MCF 10A (cell line): ENCODE measurements at regions not wholly inside any gene's neighbourhood (a gene's known extent, or its start where the extent isn't known, plus 50 kb on each side); places are given as distances from the start of the nearest gene placed in this dataset.
"Not testable (repeated sequence)": the region's sequence is repeated elsewhere in the genome, so short reads cannot be mapped to it uniquely, and the experiment has no call there.

Experiments
- BruUV-seq: library from RNA; stranded (reverse); fragments of 400-500 nt; replicated peaks from 2 replicates; lab custom pipeline; 2021; lab: Mats Ljungman, UMichigan
- CTCF ChIA-PET: fragments of 300-600 bp; sonication (Branson Sonifier 250); formaldehyde crosslinking; extraction: SDS; loops from one replicate; lab custom pipeline; 2021; ENCODE audit warnings: antibody characterized with exemption, inconsistent platforms; lab: Yijun Ruan, JAX
- POLR2A ChIA-PET: fragments of 300-600, 350-650 bp; sonication (Branson Sonifier 250); formaldehyde crosslinking; extraction: SDS; loops from one replicate; lab custom pipeline; 2020; ENCODE audit warnings: antibody characterized with exemption, inconsistent platforms; lab: Yijun Ruan, JAX
- DNase-seq: peaks from one replicate; pipeline ENCODE4 v3.0.0-alpha.2; 2018; ENCODE audit not compliant: unreplicated experiment
- H3K27ac Mint-ChIP-seq: one replicate; pipeline ENCODE4 v1.8.0; 2022; ENCODE audit warnings: mild to moderate bottlenecking, low read depth, mixed read lengths; ENCODE audit not compliant: unreplicated experiment
- H3K27me3 Mint-ChIP-seq: one replicate; pipeline ENCODE4 v1.8.0; 2022; ENCODE audit warnings: mixed read lengths; ENCODE audit not compliant: insufficient read depth, unreplicated experiment
- H3K36me3 Mint-ChIP-seq: one replicate; pipeline ENCODE4 v1.8.0; 2022; ENCODE audit warnings: mild to moderate bottlenecking, moderate library complexity, mixed read lengths; ENCODE audit not compliant: insufficient read depth, unreplicated experiment
- H3K4me1 Mint-ChIP-seq: one replicate; pipeline ENCODE4 v1.8.0; 2022; ENCODE audit warnings: mixed read lengths; ENCODE audit not compliant: insufficient read depth, unreplicated experiment
- H3K4me3 Mint-ChIP-seq: one replicate; pipeline ENCODE4 v1.8.0; 2022; ENCODE audit warnings: mild to moderate bottlenecking, moderate library complexity, mixed read lengths; ENCODE audit not compliant: unreplicated experiment
- H3K9me3 Mint-ChIP-seq: one replicate; pipeline ENCODE4 v1.8.0; 2022; ENCODE audit warnings: mixed read lengths; ENCODE audit not compliant: unreplicated experiment
- CTCF ChIP-seq: fragments of 200-600 bp; IDR thresholded peaks from one replicate; pipeline ENCODE4 v1.8.0; 2022; ENCODE audit warnings: antibody characterized with exemption, mild to moderate bottlenecking; ENCODE audit not compliant: unreplicated experiment
- intact Hi-C: fragments of 100-400 bp; cut with micrococcal nuclease; formaldehyde crosslinking; loops from 2 replicates; pipeline ENCODE4 v1.14.1; 2022

DNA sequence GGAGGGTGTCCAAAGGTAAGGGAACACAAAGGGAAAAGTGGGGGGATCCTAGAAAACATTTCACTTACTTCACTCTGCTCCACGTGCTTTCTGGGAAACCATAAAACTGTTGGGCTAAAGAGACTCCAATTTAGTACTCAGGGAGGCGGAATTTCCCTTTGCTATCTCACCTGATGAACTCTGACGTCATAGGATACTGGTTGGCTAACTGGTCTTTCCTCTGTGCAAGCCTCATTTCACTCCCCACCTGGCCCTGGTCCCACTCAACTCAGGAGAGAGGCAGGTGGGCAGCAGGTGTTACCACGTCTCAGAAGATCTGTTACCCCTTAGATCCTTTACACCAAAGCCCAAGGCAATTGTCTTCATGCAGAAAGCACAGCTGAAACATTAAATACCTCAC, 51.8 kb upstream of the PMAIP1 start:
- CTCF ChIA-PET, result interaction anchor here (0.5 to 2.4 kb wide), 4 partner anchors 9 to 140 kb away, joined by 3 to 10 read pairs (median 4); no protein-coding TSS in a partner anchor

DNA sequence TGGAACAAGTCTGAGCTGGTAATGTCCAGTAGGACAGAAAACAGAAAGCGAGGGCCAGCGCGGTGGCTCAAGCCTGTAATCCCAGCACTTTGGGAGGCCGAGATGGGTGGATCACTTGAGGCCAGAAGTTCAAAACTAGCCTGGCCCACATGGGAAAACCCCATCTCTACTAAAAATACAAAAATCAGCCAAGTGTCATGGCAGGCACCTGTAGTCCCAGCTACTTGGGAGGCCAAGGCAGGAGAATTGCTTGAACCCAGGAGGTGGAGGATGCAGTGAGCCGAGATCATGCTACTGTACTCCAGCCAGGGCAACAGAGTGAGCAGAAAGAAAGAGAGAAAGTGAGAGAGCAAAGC, 52.3 kb upstream of the PMAIP1 start:
- intact Hi-C loops, H3K27me3 Mint-ChIP-seq, DNase-seq, BruUV-seq, H3K36me3 Mint-ChIP-seq, H3K9me3 Mint-ChIP-seq: not testable (repeated sequence)
- Mint-ChIP-seq H3K4me3 (peak overlapping the region; percentile 6), H3K27ac (peak overlapping the region; percentile 69), H3K4me1 (peaks cover 25% of the 10 kb centered on the region)
- ChIA-PET CTCF (interaction anchor here (1.2 to 2.4 kb wide), 4 partner anchors 10 to 141 kb away, joined by 3 to 10 read pairs (median 4); no protein-coding TSS in a partner anchor), POLR2A (interaction anchor here (1.0 to 2.9 kb wide), 4 partner anchors 19 to 68 kb away, joined by 3 to 22 read pairs (median 4); partner anchors contain the start of gene PMAIP1)

More for the DNA sequence above, 51.8 kb upstream of the PMAIP1 start:
- DNase-seq, result no peak
- intact Hi-C loops, result no loop called here
- POLR2A ChIA-PET, result interaction anchor here (1.0 to 2.9 kb wide), 2 partner anchors 52 to 68 kb away, joined by 3 to 22 read pairs; partner anchors contain the start of gene PMAIP1
- H3K36me3 Mint-ChIP-seq, result peaks cover 6% of the 10 kb centered on the region
- no peak overlapping the region for H3K4me3 Mint-ChIP-seq
- TF ChIP-seq CTCF, result no peak
- H3K27me3 Mint-ChIP-seq, result no peaks in the 10 kb centered on the region
- BruUV-seq, result no TSS peak
- H3K9me3 Mint-ChIP-seq, result no peaks in the 10 kb centered on the region
- peaks cover 20% of the 10 kb centered on the region for H3K4me1 Mint-ChIP-seq
- no peak overlapping the region for H3K27ac Mint-ChIP-seq

DNA sequence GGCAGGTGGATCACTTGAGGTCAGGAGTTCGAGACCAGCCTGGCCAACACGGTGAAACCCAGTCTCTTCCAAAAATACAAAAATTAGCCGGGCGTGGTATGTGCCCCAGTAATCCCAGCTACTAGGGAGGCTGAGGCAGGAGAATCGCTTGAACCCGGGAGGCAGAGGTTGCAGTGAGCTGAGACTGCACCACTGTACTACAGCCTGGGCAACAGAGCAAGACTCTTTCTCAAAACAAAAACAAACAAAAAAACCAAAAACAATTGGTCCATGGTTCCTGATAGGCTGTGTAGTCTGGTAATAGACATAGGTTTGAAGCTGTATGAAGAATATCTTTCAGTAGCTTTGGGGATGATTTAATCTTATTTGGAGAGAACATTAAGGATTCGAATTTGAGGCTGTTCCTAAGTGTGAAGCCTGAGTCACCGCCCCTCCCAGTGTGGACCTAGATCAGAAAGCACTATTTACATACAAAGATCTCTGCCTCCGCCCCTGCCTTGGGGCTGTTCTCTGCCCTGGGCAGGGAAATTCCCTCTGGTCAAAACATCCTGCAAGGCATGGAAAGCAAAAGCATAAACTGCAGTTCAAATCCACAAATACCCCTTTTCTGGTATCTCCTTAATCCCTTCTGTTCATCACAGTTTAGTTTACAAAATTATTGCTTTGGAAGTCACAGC, 52.8 kb upstream of the PMAIP1 start:
- TF ChIP-seq CTCF, result no peak
- intact Hi-C loops, result no loop called here
- Mint-ChIP-seq H3K4me3 (peak overlapping the region; percentile 6), H3K27me3 (no peaks in the 10 kb centered on the region), H3K4me1 (peaks cover 25% of the 10 kb centered on the region), H3K9me3 (no peaks in the 10 kb centered on the region), H3K27ac (peak overlapping the region; percentile 69), H3K36me3 (peaks cover 6% of the 10 kb centered on the region)
- peak; percentile 53 for DNase-seq
- POLR2A ChIA-PET, result interaction anchor here (0.7 to 2.9 kb wide), 5 partner anchors 17 to 67 kb away, joined by 3 to 22 read pairs (median 4); partner anchors contain the start of gene PMAIP1
- BruUV-seq, result no TSS peak
- CTCF ChIA-PET, result interaction anchor here (0.7 to 2.4 kb wide), 6 partner anchors 9 to 144 kb away, joined by 3 to 10 read pairs (median 4); no protein-coding TSS in a partner anchor

DNA sequence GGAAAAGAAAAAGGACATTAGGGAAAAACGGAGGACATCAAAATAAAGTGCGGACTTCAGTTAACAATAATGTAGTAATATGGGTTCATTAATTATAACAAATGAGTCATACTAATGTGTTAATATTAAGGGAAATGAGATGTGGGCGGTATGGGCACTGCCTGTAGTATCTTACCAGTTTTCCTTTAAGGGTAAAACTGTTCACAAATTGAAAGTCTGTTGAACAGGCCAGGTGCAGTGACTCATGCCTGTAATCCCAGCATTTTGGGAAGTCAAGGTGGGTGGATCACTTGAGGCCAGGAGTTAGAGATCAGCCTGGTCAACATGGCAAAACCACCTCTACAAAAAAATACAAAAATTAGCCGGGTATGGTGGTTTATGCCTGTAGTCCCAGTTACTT, 56.8 kb upstream of the PMAIP1 start:
- peaks cover 24% of the 10 kb centered on the region for H3K4me1 Mint-ChIP-seq

More for the DNA sequence above, 56.8 kb upstream of the PMAIP1 start:
- TF ChIP-seq CTCF, result no peak
- DNase-seq, result peak; percentile 26
- intact Hi-C loops, result no loop called here
- peaks cover 3% of the 10 kb centered on the region for H3K36me3 Mint-ChIP-seq
- H3K27me3 Mint-ChIP-seq, result no peaks in the 10 kb centered on the region
- no peak overlapping the region for H3K4me3 Mint-ChIP-seq
- no TSS peak for BruUV-seq
- POLR2A ChIA-PET, result interaction anchor here (0.6 kb wide), 1 partner anchor 390 kb away, joined by 3 read pairs; no protein-coding TSS in a partner anchor
- H3K27ac Mint-ChIP-seq, result no peak overlapping the region
- no peaks in the 10 kb centered on the region for H3K9me3 Mint-ChIP-seq
- CTCF ChIA-PET, result interaction anchor here (1.1 to 1.3 kb wide), 2 partner anchors 153 to 383 kb away, joined by 3 to 4 read pairs; no protein-coding TSS in a partner anchor
